Osteoblast (primary cell): ENCODE measurements at regions not wholly inside any gene's neighbourhood (a gene's known extent, or its start where the extent isn't known, plus 50 kb on each side); places are given as distances from the start of the nearest gene placed in this dataset.
A peak's percentile ranks its signal among the peaks of the same experiment; 100 is the strongest.

Experiments
- DNase-seq: peaks from one replicate; pipeline ENCODE4 v3.0.0; 2011; ENCODE audit warnings: low spot score, mixed read lengths; ENCODE audit not compliant: insufficient read length; ENCODE audit errors: missing footprints
- H2AFZ ChIP-seq: 2 replicates; pipeline ENCODE4 v1.6.0; 2011; ENCODE audit warnings: mild to moderate bottlenecking, low read length
- H3K27ac ChIP-seq: 2 replicates; pipeline ENCODE4 v1.5.1; 2011; ENCODE audit warnings: mild to moderate bottlenecking, low read depth, low read length, moderate library complexity
- H3K27me3 ChIP-seq: 2 replicates; pipeline ENCODE4 v1.6.0; 2012; ENCODE audit warnings: mild to moderate bottlenecking, control low read depth, inconsistent platforms, low read length, moderate library complexity; ENCODE audit not compliant: insufficient read depth
- H3K36me3 ChIP-seq: 2 replicates; pipeline ENCODE4 v1.5.1; 2011; ENCODE audit warnings: mild to moderate bottlenecking, low read length, control low read depth, moderate library complexity; ENCODE audit not compliant: insufficient read depth
- H3K4me1 ChIP-seq: 2 replicates; pipeline ENCODE4 v1.5.1; 2011; ENCODE audit warnings: mild to moderate bottlenecking, low read length, control low read depth, moderate library complexity; ENCODE audit not compliant: insufficient read depth
- H3K4me2 ChIP-seq: 2 replicates; pipeline ENCODE4 v1.6.0; 2011; ENCODE audit warnings: mild to moderate bottlenecking, low read length; ENCODE audit not compliant: insufficient read depth
- H3K4me3 ChIP-seq: fragments of 200-600 bp; sonication (generic); 3 replicates; pipeline ENCODE4 v1.5.1; 2012; ENCODE audit warnings: mild to moderate bottlenecking, low read length, inconsistent platforms; ENCODE audit not compliant: insufficient read depth
- H3K79me2 ChIP-seq: 2 replicates; pipeline ENCODE4 v1.6.0; 2012; ENCODE audit warnings: mild to moderate bottlenecking, low read length, control low read depth, inconsistent platforms; ENCODE audit not compliant: insufficient read depth
- H3K9me3 ChIP-seq: 2 replicates; pipeline ENCODE4 v1.5.1; 2011; ENCODE audit warnings: low read depth, low read length, control low read depth
- H4K20me1 ChIP-seq: 2 replicates; pipeline ENCODE4 v1.6.0; 2012; ENCODE audit warnings: mild to moderate bottlenecking, low read length, control low read depth; ENCODE audit not compliant: insufficient read depth
- CTCF ChIP-seq: IDR thresholded peaks from 2 replicates; pipeline ENCODE4 v1.5.1; 2011; ENCODE audit warnings: mild to moderate bottlenecking, low read depth, low read length, moderate library complexity; ENCODE audit errors: extremely low read depth

- Histone ChIP-seq H3K27ac (no peak overlapping the region), H3K9me3 (no peaks in the 10 kb centered on the region), H2AFZ (peak overlapping the region; percentile 56), H3K4me1 (no peaks in the 10 kb centered on the region), H4K20me1 (no peaks in the 10 kb centered on the region), H3K27me3 (no peaks in the 10 kb centered on the region), H3K79me2 (no peaks in the 10 kb centered on the region), H3K36me3 (no peaks in the 10 kb centered on the region), H3K4me2 (peak overlapping the region; percentile 39), H3K4me3 (no peak overlapping the region)
- DNase-seq = no peak
- TF ChIP-seq CTCF = no peak
Observed at GRCh38 chr17:71399221-71399620, 721.6 kb upstream of the SOX9 start.

GRCh38 chr17:71399649-71400048 lies 721.2 kb upstream of the SOX9 start:
- Histone ChIP-seq H2AFZ (no peak overlapping the region), H3K9me3 (no peaks in the 10 kb centered on the region), H3K27me3 (no peaks in the 10 kb centered on the region), H3K4me3 (no peak overlapping the region), H3K4me1 (no peaks in the 10 kb centered on the region), H3K4me2 (no peak overlapping the region), H3K27ac (no peak overlapping the region), H4K20me1 (no peaks in the 10 kb centered on the region), H3K36me3 (no peaks in the 10 kb centered on the region), H3K79me2 (no peaks in the 10 kb centered on the region)
- no peak for DNase-seq
- TF ChIP-seq CTCF = no peak

- H3K4me3 ChIP-seq = no peak overlapping the region
- H3K79me2 ChIP-seq = no peaks in the 10 kb centered on the region
- H3K9me3 ChIP-seq = no peaks in the 10 kb centered on the region
- H3K4me1 ChIP-seq = no peaks in the 10 kb centered on the region
- no peaks in the 10 kb centered on the region for H4K20me1 ChIP-seq
- H3K27ac ChIP-seq = no peak overlapping the region
- DNase-seq = no peak
- TF ChIP-seq CTCF = no peak
- H2AFZ ChIP-seq = no peak overlapping the region
- no peaks in the 10 kb centered on the region for H3K27me3 ChIP-seq
- no peak overlapping the region for H3K4me2 ChIP-seq
- no peaks in the 10 kb centered on the region for H3K36me3 ChIP-seq
Observed at GRCh38 chr17:71402007-71402406, 718.8 kb upstream of the SOX9 start.

GRCh38 chr17:71402661-71403141 lies 718.1 kb upstream of the SOX9 start:
- no peak for DNase-seq
- no peak overlapping the region for H3K4me3 ChIP-seq
- no peaks in the 10 kb centered on the region for H4K20me1 ChIP-seq
- no peak overlapping the region for H3K4me2 ChIP-seq
- no peak overlapping the region for H2AFZ ChIP-seq
- H3K4me1 ChIP-seq = no peaks in the 10 kb centered on the region
- no peak for TF ChIP-seq CTCF
- H3K9me3 ChIP-seq = no peaks in the 10 kb centered on the region
- no peaks in the 10 kb centered on the region for H3K36me3 ChIP-seq
- no peaks in the 10 kb centered on the region for H3K79me2 ChIP-seq
- H3K27me3 ChIP-seq = no peaks in the 10 kb centered on the region
- H3K27ac ChIP-seq = no peak overlapping the region
